SK-N-SH (cell line): ENCODE measurements at regions not wholly inside any gene's neighbourhood (a gene's known extent, or its start where the extent isn't known, plus 50 kb on each side); places are given as distances from the start of the nearest gene placed in this dataset.

Experiments used
- EP300 ChIP-seq, 2 experiments: IDR thresholded peaks; 2 replicates each; pipeline versions ENCODE4 v1.4.0 to v1.6.1; 2012; ENCODE audit warnings: borderline replicate concordance in 1 of 2, low read depth in 1 of 2, low read length in 1 of 2
- EZH2phosphoT487 ChIP-seq: fragments of 200-600 bp; sonication (generic); IDR thresholded peaks from 2 replicates; pipeline ENCODE4 v1.6.1; 2017; ENCODE audit warnings: low read depth, mixed run types, mild to moderate bottlenecking, antibody characterized with exemption, moderate library complexity, borderline replicate concordance
- POLR2AphosphoS5 ChIP-seq: IDR thresholded peaks from 2 replicates; pipeline ENCODE4 v1.6.1; 2012; ENCODE audit warnings: low read depth, low read length
- SIN3A ChIP-seq: IDR thresholded peaks from 2 replicates; pipeline ENCODE4 v1.6.1; 2012; ENCODE audit warnings: low read depth, mild to moderate bottlenecking, low read length, moderate library complexity, borderline replicate concordance
- TF ChIP-seq, protein P1 (sequence below): fragments of 200-600 bp; sonication (generic); IDR thresholded peaks from 2 replicates; pipeline ENCODE4 v1.6.1; 2017; ENCODE audit warnings: antibody characterized with exemption, mild to moderate bottlenecking, moderate library complexity

DNA sequence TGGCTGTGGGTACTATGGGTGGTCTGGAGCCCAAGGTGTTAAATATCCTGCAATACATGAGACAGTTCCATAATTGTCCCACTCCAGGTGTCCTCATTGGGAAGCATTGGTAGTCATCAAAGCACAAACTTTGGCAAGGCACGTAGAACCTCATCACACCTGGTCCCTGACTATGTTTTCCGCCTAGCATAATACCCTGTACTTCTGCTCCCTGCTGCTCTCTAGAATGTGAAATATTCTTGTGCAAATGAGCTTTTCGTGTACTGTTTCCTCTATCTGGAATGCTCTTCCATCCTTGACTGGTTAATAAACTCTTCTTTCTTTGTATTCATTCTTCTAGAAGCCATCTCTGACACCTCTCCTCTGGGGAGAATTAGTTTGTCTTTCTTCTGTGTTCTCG lies 103.2 kb downstream of the EBLN2 start:
- TF ChIP-seq EP300 (IDR thresholded peaks at IDR 0.05; ENCODE audit: borderline replicate concordance in 1 of 2, low read depth in 1 of 2, low read length in 1 of 2) (no peak), SIN3A (no peak), EZH2phosphoT487 (no peak), POLR2AphosphoS5 (no peak)
- TF ChIP-seq, protein P1, sequence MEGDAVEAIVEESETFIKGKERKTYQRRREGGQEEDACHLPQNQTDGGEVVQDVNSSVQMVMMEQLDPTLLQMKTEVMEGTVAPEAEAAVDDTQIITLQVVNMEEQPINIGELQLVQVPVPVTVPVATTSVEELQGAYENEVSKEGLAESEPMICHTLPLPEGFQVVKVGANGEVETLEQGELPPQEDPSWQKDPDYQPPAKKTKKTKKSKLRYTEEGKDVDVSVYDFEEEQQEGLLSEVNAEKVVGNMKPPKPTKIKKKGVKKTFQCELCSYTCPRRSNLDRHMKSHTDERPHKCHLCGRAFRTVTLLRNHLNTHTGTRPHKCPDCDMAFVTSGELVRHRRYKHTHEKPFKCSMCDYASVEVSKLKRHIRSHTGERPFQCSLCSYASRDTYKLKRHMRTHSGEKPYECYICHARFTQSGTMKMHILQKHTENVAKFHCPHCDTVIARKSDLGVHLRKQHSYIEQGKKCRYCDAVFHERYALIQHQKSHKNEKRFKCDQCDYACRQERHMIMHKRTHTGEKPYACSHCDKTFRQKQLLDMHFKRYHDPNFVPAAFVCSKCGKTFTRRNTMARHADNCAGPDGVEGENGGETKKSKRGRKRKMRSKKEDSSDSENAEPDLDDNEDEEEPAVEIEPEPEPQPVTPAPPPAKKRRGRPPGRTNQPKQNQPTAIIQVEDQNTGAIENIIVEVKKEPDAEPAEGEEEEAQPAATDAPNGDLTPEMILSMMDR, result no peak
